Natural killer cell (primary cell): ENCODE measurements at regions not wholly inside any gene's neighbourhood (a gene's known extent, or its start where the extent isn't known, plus 50 kb on each side); places are given as distances from the start of the nearest gene placed in this dataset.

Experiments
- ATAC-seq, 3 donors: fragments of 150-1000 bp in 2 of 3; fragments of 200-7000 bp in 1 of 3; cut with Tn5 transposase; 1 replicate in 1 of 3; 2 replicates in 2 of 3; pipeline ENCODE4 v1.10.0; 2021; ENCODE audit warnings: mild to moderate bottlenecking in 2 of 3, moderate library complexity in 2 of 3
- DNase-seq, 2 donors: peaks; one replicate each; pipeline versions ENCODE4 v3.0.0 to v3.0.0-alpha.2; 2013 to 2021; ENCODE audit warnings: mixed read lengths in 1 of 2
- H3K27ac ChIP-seq: one replicate; pipeline ENCODE4 v1.5.1; 2013; ENCODE audit warnings: mild to moderate bottlenecking, low read length
- H3K27me3 ChIP-seq: one replicate; pipeline ENCODE4 v1.6.1; 2013; ENCODE audit warnings: low read length; ENCODE audit not compliant: control insufficient read depth, insufficient read depth
- H3K36me3 ChIP-seq: one replicate; pipeline ENCODE4 v1.6.1; 2013; ENCODE audit warnings: low read length; ENCODE audit not compliant: control insufficient read depth, insufficient read depth
- H3K4me1 ChIP-seq: one replicate; pipeline ENCODE4 v1.6.1; 2013; ENCODE audit warnings: low read length; ENCODE audit not compliant: control insufficient read depth, insufficient read depth
- H3K4me3 ChIP-seq: one replicate; pipeline ENCODE4 v1.5.1; 2013; ENCODE audit warnings: low read length
- H3K9me3 ChIP-seq: one replicate; pipeline ENCODE4 v1.6.1; 2013; ENCODE audit warnings: low read length; ENCODE audit not compliant: control insufficient read depth, insufficient read depth
- H3K27ac Mint-ChIP-seq, 2 donors: one replicate each; pipeline ENCODE4 v1.8.0; 2022; ENCODE audit warnings: mild to moderate bottlenecking in 2 of 2, mixed read lengths in 2 of 2, moderate library complexity in 1 of 2
- H3K27me3 Mint-ChIP-seq, 2 donors: one replicate each; pipeline ENCODE4 v1.8.0; 2022; ENCODE audit warnings: low read depth in 2 of 2, mixed read lengths in 2 of 2
- H3K36me3 Mint-ChIP-seq: one replicate; pipeline ENCODE4 v1.8.0; 2022; ENCODE audit warnings: mixed read lengths
- H3K4me1 Mint-ChIP-seq, 2 donors: one replicate each; pipeline ENCODE4 v1.8.0; 2022; ENCODE audit warnings: mixed read lengths in 2 of 2
- H3K4me3 Mint-ChIP-seq: one replicate; pipeline ENCODE4 v1.8.0; 2022; ENCODE audit warnings: mild to moderate bottlenecking, moderate library complexity, mixed read lengths
- H3K9me3 Mint-ChIP-seq, 2 donors: one replicate each; pipeline ENCODE4 v1.8.0; 2022; ENCODE audit warnings: mixed read lengths in 2 of 2
- CTCF ChIP-seq: fragments of 200-600 bp; IDR thresholded peaks from one replicate; pipeline ENCODE4 v1.8.0; 2022; ENCODE audit warnings: antibody characterized with exemption
- WGBS: methylation state at CpG from one replicate; pipeline ENCODE4 v1.1.7; 2013; ENCODE audit warnings: missing lambda C conversion rate; ENCODE audit not compliant: insufficient coverage; 5-methylcytosine and 5-hydroxymethylcytosine counted together
- intact Hi-C: fragments of 100-400 bp; cut with micrococcal nuclease; formaldehyde crosslinking; loops from one replicate; pipeline ENCODE4 v1.14.2; 2022

GRCh38 chr5:3118340-3118739 lies 366.9 kb upstream of the IRX2 start:
- Histone ChIP-seq H3K27ac (no peak overlapping the region), H3K4me1 (no peaks in the 10 kb centered on the region), H3K36me3 (no peaks in the 10 kb centered on the region), H3K27me3 (peaks cover 7% of the 10 kb centered on the region), H3K4me3 (no peak overlapping the region), H3K9me3 (peaks cover 6% of the 10 kb centered on the region)
- DNase-seq = no peak
- Mint-ChIP-seq H3K27ac (no peak overlapping the region), H3K4me1 (no peaks in the 10 kb centered on the region), H3K9me3 (peaks cover 0 to 3% of the 10 kb centered on the region in 2 donors), H3K36me3 (peaks cover 10% of the 10 kb centered on the region), H3K27me3 (peaks cover 22 to 29% of the 10 kb centered on the region in 2 donors), H3K4me3 (no peak overlapping the region)
- intact Hi-C loops = no loop called here
- no peak for TF ChIP-seq CTCF
- no peak for ATAC-seq
- WGBS = 33% methylated on average over 15 of the region's 15 CpGs

GRCh38 chr5:3116366-3116765 lies 364.9 kb upstream of the IRX2 start:
- no peak overlapping the region for H3K27ac Mint-ChIP-seq
- H3K27ac ChIP-seq = no peak overlapping the region
- H3K4me1 ChIP-seq = no peaks in the 10 kb centered on the region
- no peak for TF ChIP-seq CTCF
- no peak overlapping the region for H3K4me3 ChIP-seq
- WGBS = 18% methylated on average over 23 of the region's 23 CpGs
- peaks cover 0 to 3% of the 10 kb centered on the region in 2 donors for H3K9me3 Mint-ChIP-seq
- peaks cover 7% of the 10 kb centered on the region for H3K27me3 ChIP-seq
- H3K9me3 ChIP-seq = peaks cover 11% of the 10 kb centered on the region
- H3K4me3 Mint-ChIP-seq = no peak overlapping the region
- no peaks in the 10 kb centered on the region for H3K36me3 ChIP-seq
- DNase-seq = no peak
- peaks cover 16 to 19% of the 10 kb centered on the region in 2 donors for H3K27me3 Mint-ChIP-seq
- no peak for ATAC-seq
- H3K4me1 Mint-ChIP-seq = no peaks in the 10 kb centered on the region
- H3K36me3 Mint-ChIP-seq = peaks cover 10% of the 10 kb centered on the region
- intact Hi-C loops = no loop called here

GRCh38 chr5:3114467-3114866 lies 363.0 kb upstream of the IRX2 start:
- peaks cover 12 to 16% of the 10 kb centered on the region in 2 donors for H3K27me3 Mint-ChIP-seq
- no peaks in the 10 kb centered on the region for H3K36me3 ChIP-seq
- H3K36me3 Mint-ChIP-seq = peaks cover 10% of the 10 kb centered on the region
- peaks cover 0 to 3% of the 10 kb centered on the region in 2 donors for H3K9me3 Mint-ChIP-seq
- no peak overlapping the region for H3K27ac ChIP-seq
- H3K4me3 ChIP-seq = no peak overlapping the region
- H3K4me1 Mint-ChIP-seq = no peaks in the 10 kb centered on the region
- no peak overlapping the region for H3K4me3 Mint-ChIP-seq
- peaks cover 11% of the 10 kb centered on the region for H3K9me3 ChIP-seq
- WGBS = 95% methylated on average over 14 of the region's 14 CpGs
- intact Hi-C loops = no loop called here
- H3K27me3 ChIP-seq = peaks cover 7% of the 10 kb centered on the region
- TF ChIP-seq CTCF = no peak
- ATAC-seq (no peak), DNase-seq (no peak)
- H3K4me1 ChIP-seq = no peaks in the 10 kb centered on the region
- no peak overlapping the region for H3K27ac Mint-ChIP-seq

- no peak for TF ChIP-seq CTCF
- DNase-seq = no peak
- Histone ChIP-seq H3K27ac (no peak overlapping the region), H3K4me1 (no peaks in the 10 kb centered on the region), H3K27me3 (no peaks in the 10 kb centered on the region), H3K36me3 (no peaks in the 10 kb centered on the region), H3K4me3 (no peak overlapping the region), H3K9me3 (peaks cover 5% of the 10 kb centered on the region)
- no peaks in the 10 kb centered on the region for H3K36me3 Mint-ChIP-seq
- H3K4me1 Mint-ChIP-seq = no peaks in the 10 kb centered on the region
- H3K27me3 Mint-ChIP-seq = peaks cover 3% of the 10 kb centered on the region in 2 donors
- WGBS = 86% methylated on average over 9 of the region's 9 CpGs
- H3K9me3 Mint-ChIP-seq = peaks cover 2 to 3% of the 10 kb centered on the region in 2 donors
- intact Hi-C loops = no loop called here
- no peak for ATAC-seq
- no peak overlapping the region for H3K4me3 Mint-ChIP-seq
- no peak overlapping the region for H3K27ac Mint-ChIP-seq
Measured at GRCh38 chr5:3110371-3110770, 358.9 kb upstream of the IRX2 start.
